OCI-LY7 (cell line): ENCODE measurements at regions not wholly inside any gene's neighbourhood (a gene's known extent, or its start where the extent isn't known, plus 50 kb on each side); places are given as distances from the start of the nearest gene placed in this dataset.

Source experiments
- BruUV-seq: library from RNA; stranded (reverse); fragments of 400-500 nt; replicated peaks from 2 replicates; lab custom pipeline; 2021; lab: Mats Ljungman, UMichigan
- CTCF ChIA-PET: fragments of 300-600 bp; sonication (Branson Sonifier 250); formaldehyde crosslinking; loops from one replicate; lab custom pipeline; 2022; ENCODE audit warnings: antibody characterized with exemption; ENCODE audit not compliant: unreplicated experiment; lab: Charles Lee
- POLR2A ChIA-PET: fragments of 300-600 bp; sonication (Branson Sonifier 250); formaldehyde crosslinking; loops from one replicate; lab custom pipeline; 2022; ENCODE audit warnings: antibody characterized with exemption; lab: Charles Lee
- DNase-seq: peaks from one replicate; pipeline ENCODE4 v3.0.0-alpha.2; 2015; ENCODE audit warnings: low spot score
- H2AFZ ChIP-seq: fragments of 200-600 bp; sonication (generic), shearing (Covaris generic); 2 replicates; pipeline ENCODE4 v1.6.1; 2014; ENCODE audit warnings: mild to moderate bottlenecking, antibody characterized with exemption, low read length, moderate library complexity
- H3K27ac ChIP-seq: fragments of 200-600 bp; sonication (generic); 2 replicates; pipeline ENCODE4 v1.5.1; 2014; ENCODE audit warnings: mixed run types, low read depth, mild to moderate bottlenecking, moderate library complexity, low read length, inconsistent platforms; ENCODE audit not compliant: poor library complexity, severe bottlenecking
- H3K36me3 ChIP-seq: fragments of 200-600 bp; sonication (generic); 2 replicates; pipeline ENCODE4 v1.6.1; 2014; ENCODE audit warnings: mild to moderate bottlenecking, antibody characterized with exemption, low read length, moderate library complexity, mixed read lengths; ENCODE audit not compliant: insufficient read depth
- H3K4me1 ChIP-seq: fragments of 200-600 bp; sonication (generic); 2 replicates; pipeline ENCODE4 v1.5.1; 2014; ENCODE audit warnings: mild to moderate bottlenecking, low read length; ENCODE audit not compliant: insufficient read depth, poor library complexity, severe bottlenecking
- H3K4me2 ChIP-seq: fragments of 200-600 bp; sonication (generic); 2 replicates; pipeline ENCODE4 v1.6.1; 2014; ENCODE audit warnings: mild to moderate bottlenecking, low read length
- H3K4me3 ChIP-seq: fragments of 200-600 bp; sonication (generic); 2 replicates; pipeline ENCODE4 v1.5.1; 2014; ENCODE audit warnings: mild to moderate bottlenecking, low read depth, low read length; ENCODE audit not compliant: poor library complexity, severe bottlenecking
- H3K79me2 ChIP-seq: fragments of 200-600 bp; sonication (generic); 2 replicates; pipeline ENCODE4 v1.6.1; 2016; ENCODE audit warnings: low read depth, mild to moderate bottlenecking, low read length, moderate library complexity, mixed read lengths; ENCODE audit not compliant: insufficient read depth
- H3K9me2 ChIP-seq: fragments of 200-600 bp; sonication (generic); 2 replicates; pipeline ENCODE4 v1.6.1; 2016; ENCODE audit warnings: mild to moderate bottlenecking, low read length, mixed read lengths; ENCODE audit not compliant: insufficient read depth
- H3K9me3 ChIP-seq: fragments of 200-600 bp; sonication (generic); 2 replicates; pipeline ENCODE4 v1.6.1; 2014; ENCODE audit warnings: mild to moderate bottlenecking, mixed run types, low read length, mixed read lengths
- H4K20me1 ChIP-seq: fragments of 200-600 bp; sonication (generic); 2 replicates; pipeline ENCODE4 v1.6.1; 2014; ENCODE audit warnings: mild to moderate bottlenecking, antibody characterized with exemption, low read length, moderate library complexity, mixed read lengths; ENCODE audit not compliant: insufficient read depth
- EZH2phosphoT487 ChIP-seq: fragments of 200-600 bp; sonication (generic); IDR thresholded peaks from 2 replicates; pipeline ENCODE4 v1.6.1; 2018; ENCODE audit warnings: low read depth, borderline replicate concordance, mild to moderate bottlenecking, mixed run types, antibody characterized with exemption, low read length, moderate library complexity, mixed read lengths
- intact Hi-C: fragments of 100-400 bp; cut with micrococcal nuclease; formaldehyde crosslinking; loops from one replicate; pipeline ENCODE4 v1.10.0; 2022; ENCODE audit not compliant: unreplicated experiment
- TF ChIP-seq, protein P1 (sequence below): fragments of 200-600 bp; sonication (generic); conservative IDR thresholded peaks from 2 replicates; pipeline ENCODE4 v1.5.1; 2014; ENCODE audit warnings: mild to moderate bottlenecking, antibody characterized with exemption, low read length, moderate library complexity, mixed read lengths

DNA sequence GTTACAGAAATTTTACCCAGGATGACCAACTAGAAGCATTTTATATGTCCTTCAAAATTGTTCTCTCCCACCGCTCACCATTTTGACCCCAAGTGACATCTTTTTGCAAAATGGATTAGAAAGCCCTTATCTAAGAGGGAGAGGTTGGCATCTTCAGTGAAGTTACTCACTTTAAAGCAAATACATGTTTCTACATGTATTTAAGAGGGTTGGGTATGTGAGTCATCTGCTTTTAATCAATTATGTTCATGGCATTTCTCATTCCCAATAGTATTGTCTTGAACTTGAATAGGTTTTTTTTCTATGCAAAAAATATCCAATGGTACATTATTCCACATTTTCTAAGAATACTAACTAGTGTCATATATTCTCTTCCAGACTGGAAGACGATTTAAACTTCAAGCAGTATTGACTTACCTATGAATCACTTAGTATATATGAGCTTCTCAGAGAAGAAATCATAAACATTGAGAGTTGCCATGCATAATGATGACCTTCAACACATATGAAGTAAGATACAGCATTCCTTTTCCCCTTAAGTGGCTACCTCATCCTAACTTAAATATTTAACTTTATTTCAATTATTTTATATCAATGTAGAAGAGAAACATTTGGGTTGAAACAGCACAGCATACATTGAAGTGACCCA, 132.8 kb downstream of the POLR1F start:
- no TSS peak for BruUV-seq
- CTCF ChIA-PET, result no interaction called here
- POLR2A ChIA-PET, result no interaction called here
- H3K9me3 ChIP-seq, result no peaks in the 10 kb centered on the region
- H3K79me2 ChIP-seq, result no peaks in the 10 kb centered on the region
- H3K4me2 ChIP-seq, result no peak overlapping the region
- H4K20me1 ChIP-seq, result no peaks in the 10 kb centered on the region
- intact Hi-C loops, result no loop called here
- no peaks in the 10 kb centered on the region; the same call in 1 of the 2 replicates for H3K9me2 ChIP-seq
- H3K36me3 ChIP-seq, result no peaks in the 10 kb centered on the region
- H3K4me1 ChIP-seq, result no peaks in the 10 kb centered on the region
- TF ChIP-seq EZH2phosphoT487, result no peak
- TF ChIP-seq, protein P1, sequence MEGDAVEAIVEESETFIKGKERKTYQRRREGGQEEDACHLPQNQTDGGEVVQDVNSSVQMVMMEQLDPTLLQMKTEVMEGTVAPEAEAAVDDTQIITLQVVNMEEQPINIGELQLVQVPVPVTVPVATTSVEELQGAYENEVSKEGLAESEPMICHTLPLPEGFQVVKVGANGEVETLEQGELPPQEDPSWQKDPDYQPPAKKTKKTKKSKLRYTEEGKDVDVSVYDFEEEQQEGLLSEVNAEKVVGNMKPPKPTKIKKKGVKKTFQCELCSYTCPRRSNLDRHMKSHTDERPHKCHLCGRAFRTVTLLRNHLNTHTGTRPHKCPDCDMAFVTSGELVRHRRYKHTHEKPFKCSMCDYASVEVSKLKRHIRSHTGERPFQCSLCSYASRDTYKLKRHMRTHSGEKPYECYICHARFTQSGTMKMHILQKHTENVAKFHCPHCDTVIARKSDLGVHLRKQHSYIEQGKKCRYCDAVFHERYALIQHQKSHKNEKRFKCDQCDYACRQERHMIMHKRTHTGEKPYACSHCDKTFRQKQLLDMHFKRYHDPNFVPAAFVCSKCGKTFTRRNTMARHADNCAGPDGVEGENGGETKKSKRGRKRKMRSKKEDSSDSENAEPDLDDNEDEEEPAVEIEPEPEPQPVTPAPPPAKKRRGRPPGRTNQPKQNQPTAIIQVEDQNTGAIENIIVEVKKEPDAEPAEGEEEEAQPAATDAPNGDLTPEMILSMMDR, result no peak
- H2AFZ ChIP-seq, result no peak overlapping the region
- no peak overlapping the region for H3K4me3 ChIP-seq
- no peak overlapping the region for H3K27ac ChIP-seq
- no peak for DNase-seq

DNA sequence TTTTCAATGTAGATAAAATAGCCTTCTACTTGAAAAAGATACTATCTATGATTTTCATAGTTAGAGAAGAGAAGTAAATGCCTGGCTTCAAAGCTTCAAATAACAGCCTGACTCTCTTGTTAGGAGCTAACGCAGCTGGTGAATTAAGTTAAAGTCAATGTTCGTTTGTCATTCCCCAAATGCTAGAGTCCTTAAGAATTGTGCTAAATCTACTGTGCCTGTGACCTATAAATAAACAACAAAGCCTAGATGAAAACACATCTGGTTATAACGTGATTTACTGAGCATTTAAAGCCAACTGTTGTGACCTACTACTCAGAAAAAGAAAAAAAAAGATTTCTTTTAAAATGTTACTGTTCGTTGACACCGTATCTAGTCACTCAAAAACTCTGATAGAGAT, 134.7 kb downstream of the POLR1F start:
- intact Hi-C loops, result no loop called here

DNA sequence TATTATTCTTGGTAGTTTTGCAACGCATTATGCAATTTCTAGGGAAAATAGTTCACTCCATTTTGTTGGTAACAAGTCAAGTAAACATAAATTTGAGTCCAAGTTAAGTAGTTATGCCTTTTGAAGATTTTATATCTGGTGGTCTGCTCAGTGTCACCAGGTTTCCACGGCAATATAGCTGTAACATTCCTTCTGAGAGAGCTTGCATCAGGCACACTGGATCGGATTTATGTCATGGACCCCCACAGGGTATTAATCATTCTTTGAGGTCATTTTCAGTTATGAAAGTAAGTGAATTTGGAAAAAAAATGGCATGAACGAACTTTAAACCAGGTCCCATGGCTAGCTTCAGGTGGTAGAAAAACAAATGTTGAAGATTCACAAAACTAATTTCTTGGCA, 136.3 kb downstream of the POLR1F start:
- Histone ChIP-seq H2AFZ (no peak overlapping the region), H3K9me2 (no peaks in the 10 kb centered on the region; the same call in 1 of the 2 replicates), H4K20me1 (no peaks in the 10 kb centered on the region), H3K27ac (no peak overlapping the region), H3K4me2 (no peak overlapping the region), H3K79me2 (no peaks in the 10 kb centered on the region), H3K4me3 (no peak overlapping the region), H3K36me3 (no peaks in the 10 kb centered on the region), H3K9me3 (no peaks in the 10 kb centered on the region), H3K4me1 (no peaks in the 10 kb centered on the region)
- TF ChIP-seq, protein P1, result no peak
- no peak for TF ChIP-seq EZH2phosphoT487
- DNase-seq, result no peak
- intact Hi-C loops, result no loop called here
- ChIA-PET POLR2A (no interaction called here), CTCF (no interaction called here)
- no TSS peak for BruUV-seq

More for the DNA sequence above, 134.7 kb downstream of the POLR1F start:
- no peaks in the 10 kb centered on the region for H3K9me3 ChIP-seq
- ChIA-PET POLR2A (no interaction called here), CTCF (no interaction called here)
- no peak for TF ChIP-seq EZH2phosphoT487
- TF ChIP-seq, protein P1, result no peak
- no peak overlapping the region for H3K27ac ChIP-seq
- no TSS peak for BruUV-seq
- H4K20me1 ChIP-seq, result no peaks in the 10 kb centered on the region
- no peaks in the 10 kb centered on the region for H3K4me1 ChIP-seq
- H3K4me2 ChIP-seq, result no peak overlapping the region
- H3K4me3 ChIP-seq, result no peak overlapping the region
- H3K79me2 ChIP-seq, result no peaks in the 10 kb centered on the region
- H3K36me3 ChIP-seq, result no peaks in the 10 kb centered on the region
- H3K9me2 ChIP-seq, result no peaks in the 10 kb centered on the region; the same call in 1 of the 2 replicates
- no peak for DNase-seq
- no peak overlapping the region for H2AFZ ChIP-seq
